ENCODE measurements at regions not wholly inside any gene's neighbourhood (a gene's known extent, or its start where the extent isn't known, plus 50 kb on each side); places are given as distances from the start of the nearest gene placed in this dataset.

DNA sequence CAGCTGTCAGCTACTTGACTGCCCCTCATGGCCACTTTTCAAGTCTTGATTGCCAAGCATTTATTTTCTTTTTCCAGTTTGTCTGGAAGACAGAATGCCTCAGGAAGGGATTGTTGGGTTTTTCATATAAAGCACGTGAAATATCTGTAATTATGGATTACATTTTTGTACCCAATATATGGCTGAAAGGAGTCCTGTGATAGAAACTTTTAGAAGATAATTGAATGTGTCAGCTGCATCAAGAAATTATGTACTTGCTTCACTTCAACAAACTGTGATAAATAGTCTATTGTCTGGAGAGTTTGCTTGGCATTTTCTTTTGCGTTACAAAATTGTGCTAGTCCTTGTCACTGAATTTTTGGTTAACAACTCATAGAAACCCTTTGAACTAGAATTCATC, 247.9 kb upstream of the SLCO3A1 start:
- Histone ChIP-seq H3K9me3 (no peaks in the 10 kb centered on the region), H3F3A (replicated peaks; ENCODE audit: insufficient read depth) (no peaks in the 10 kb centered on the region), H3K4me2 (no peak overlapping the region), H3K9ac (no peak overlapping the region), H3K27me3 (ENCODE audit: insufficient read depth) (no peaks in the 10 kb centered on the region), H3K4me3 (ENCODE audit: low read depth in 2 of 2, low read length in 1 of 2) (no peak overlapping the region), H3K27ac (ENCODE audit: low read depth in 2 of 2, low read length in 1 of 2) (no peak overlapping the region), H3K79me2 (ENCODE audit: insufficient read depth) (no peaks in the 10 kb centered on the region), H2AFZ (ENCODE audit: low read depth) (no peak overlapping the region), H3K36me3 (replicated peaks in 1 of 2; ENCODE audit: control insufficient read depth in 1 of 2, insufficient read depth in 2 of 2, low read length in 1 of 2) (no peaks in the 10 kb centered on the region), H4K20me1 (ENCODE audit: insufficient read depth) (no peaks in the 10 kb centered on the region), H3K9me2 (no peaks in the 10 kb centered on the region), H3K4me1 (ENCODE audit: control insufficient read depth in 1 of 2, insufficient read depth in 2 of 2, low read depth in 1 of 2, low read length in 1 of 2) (no peaks in the 10 kb centered on the region)
- WGBS (ENCODE audit: low lambda C conversion rate), result 36% methylated on average over 2 of the region's 2 CpGs
- no peak for DNase-seq
- TF ChIP-seq RCOR1 (IDR thresholded peaks at IDR 0.05; ENCODE audit: low read length) (no peak), MXI1 (IDR thresholded peaks at IDR 0.05; ENCODE audit: low read depth, low read length) (no peak), MEF2A (IDR thresholded peaks at IDR 0.05; ENCODE audit: borderline replicate concordance, low read depth) (no peak), RFX5 (IDR thresholded peaks at IDR 0.05; ENCODE audit: low read length) (no peak), NRF1 (IDR thresholded peaks at IDR 0.05; ENCODE audit: low read depth, low read length) (no peak), YY1 (IDR thresholded peaks at IDR 0.05; ENCODE audit: low read depth) (no peak), GATA2 (CRISPR knock-in tag; IDR thresholded peaks at IDR 0.05) (no peak)
- ChIA-PET POLR2A (no interaction called here), CTCF (interaction anchor here (0.9 to 1.8 kb wide), 2 partner anchors 13 to 55 kb away, joined by 3 to 4 read pairs; no protein-coding TSS in a partner anchor)

DNA sequence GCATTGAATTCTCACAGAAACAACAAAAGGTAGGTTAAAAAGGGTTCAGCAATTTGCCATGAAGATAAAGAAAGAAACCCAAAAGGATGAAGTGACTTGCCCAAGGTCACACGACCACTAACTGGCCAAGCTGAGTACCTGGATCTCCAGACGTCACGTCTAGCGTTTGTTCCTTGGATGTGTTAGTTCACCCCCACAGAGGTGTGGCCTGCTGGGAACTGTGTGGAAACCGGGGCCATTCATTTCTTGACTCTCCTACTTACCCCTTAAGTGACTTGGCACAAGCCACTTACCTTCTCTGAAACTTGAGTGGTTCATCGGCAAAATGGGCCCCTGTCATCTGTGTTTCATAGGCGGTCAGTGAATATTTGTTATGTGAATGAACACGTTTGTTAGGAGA, 244.3 kb upstream of the SLCO3A1 start:
- no peak overlapping the region for H3K4me2 ChIP-seq
- no peak overlapping the region for H3K9ac ChIP-seq
- CTCF ChIA-PET, result interaction anchor here (0.8 kb wide), 1 partner anchor 97 kb away, joined by 3 read pairs; no protein-coding TSS in a partner anchor
- H3K9me3 ChIP-seq, result no peaks in the 10 kb centered on the region
- no peaks in the 10 kb centered on the region for H3F3A ChIP-seq (replicated peaks; ENCODE audit: insufficient read depth)
- H3K4me1 ChIP-seq (ENCODE audit: control insufficient read depth in 1 of 2, insufficient read depth in 2 of 2, low read depth in 1 of 2, low read length in 1 of 2), result no peaks in the 10 kb centered on the region
- H3K36me3 ChIP-seq (replicated peaks in 1 of 2; ENCODE audit: control insufficient read depth in 1 of 2, insufficient read depth in 2 of 2, low read length in 1 of 2), result no peaks in the 10 kb centered on the region
- POLR2A ChIA-PET, result no interaction called here
- no peaks in the 10 kb centered on the region for H3K27me3 ChIP-seq (ENCODE audit: insufficient read depth)
- no peaks in the 10 kb centered on the region for H4K20me1 ChIP-seq (ENCODE audit: insufficient read depth)
- DNase-seq, result no peak
- no peak for TF ChIP-seq USF1 (IDR thresholded peaks at IDR 0.05; ENCODE audit: borderline replicate concordance, low read depth)
- WGBS (ENCODE audit: low lambda C conversion rate), result 48% methylated on average over 8 of the region's 8 CpGs
- H3K4me3 ChIP-seq (ENCODE audit: low read depth in 2 of 2, low read length in 1 of 2), result no peak overlapping the region
- H3K79me2 ChIP-seq (ENCODE audit: insufficient read depth), result no peaks in the 10 kb centered on the region
- H3K9me2 ChIP-seq, result no peaks in the 10 kb centered on the region
- no peak overlapping the region for H3K27ac ChIP-seq (ENCODE audit: low read depth in 2 of 2, low read length in 1 of 2)
- no peak overlapping the region for H2AFZ ChIP-seq (ENCODE audit: low read depth)

DNA sequence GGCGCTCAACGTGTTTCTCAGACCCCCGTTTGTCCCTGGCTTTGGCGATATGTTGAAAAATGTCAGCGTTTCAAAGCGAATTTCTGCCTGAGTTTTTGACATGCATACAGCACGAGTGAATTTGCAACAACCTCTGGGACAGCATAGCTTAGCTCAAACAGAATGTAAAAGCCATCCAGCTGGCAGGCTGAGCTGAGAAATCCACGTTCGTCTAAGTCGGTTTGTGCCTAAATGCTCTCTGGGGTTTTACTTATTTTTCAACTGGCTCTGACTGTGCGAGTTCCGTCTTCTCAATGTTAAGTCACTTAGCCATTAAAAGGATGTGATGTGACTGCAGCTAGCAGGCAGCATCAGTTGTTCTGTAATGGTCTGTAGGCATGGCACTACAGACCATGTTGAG, 243.5 kb upstream of the SLCO3A1 start:
- Histone ChIP-seq H3K9me2 (no peaks in the 10 kb centered on the region), H3K27ac (ENCODE audit: low read depth in 2 of 2, low read length in 1 of 2) (no peak overlapping the region), H3K9me3 (no peaks in the 10 kb centered on the region), H3K4me1 (ENCODE audit: control insufficient read depth in 1 of 2, insufficient read depth in 2 of 2, low read depth in 1 of 2, low read length in 1 of 2) (no peaks in the 10 kb centered on the region), H3K79me2 (ENCODE audit: insufficient read depth) (no peaks in the 10 kb centered on the region), H4K20me1 (ENCODE audit: insufficient read depth) (no peaks in the 10 kb centered on the region), H2AFZ (ENCODE audit: low read depth) (no peak overlapping the region), H3K9ac (no peak overlapping the region), H3F3A (replicated peaks; ENCODE audit: insufficient read depth) (no peaks in the 10 kb centered on the region), H3K4me3 (ENCODE audit: low read depth in 2 of 2, low read length in 1 of 2) (no peak overlapping the region), H3K36me3 (replicated peaks in 1 of 2; ENCODE audit: control insufficient read depth in 1 of 2, insufficient read depth in 2 of 2, low read length in 1 of 2) (no peaks in the 10 kb centered on the region), H3K4me2 (no peak overlapping the region), H3K27me3 (ENCODE audit: insufficient read depth) (no peaks in the 10 kb centered on the region)
- ChIA-PET CTCF (interaction anchor here (0.8 kb wide), 1 partner anchor 97 kb away, joined by 3 read pairs; no protein-coding TSS in a partner anchor), POLR2A (no interaction called here)
- no peak for TF ChIP-seq TAF1 (IDR thresholded peaks at IDR 0.05; ENCODE audit: borderline replicate concordance, low read depth, low read length)
- TF ChIP-seq, protein P1, sequence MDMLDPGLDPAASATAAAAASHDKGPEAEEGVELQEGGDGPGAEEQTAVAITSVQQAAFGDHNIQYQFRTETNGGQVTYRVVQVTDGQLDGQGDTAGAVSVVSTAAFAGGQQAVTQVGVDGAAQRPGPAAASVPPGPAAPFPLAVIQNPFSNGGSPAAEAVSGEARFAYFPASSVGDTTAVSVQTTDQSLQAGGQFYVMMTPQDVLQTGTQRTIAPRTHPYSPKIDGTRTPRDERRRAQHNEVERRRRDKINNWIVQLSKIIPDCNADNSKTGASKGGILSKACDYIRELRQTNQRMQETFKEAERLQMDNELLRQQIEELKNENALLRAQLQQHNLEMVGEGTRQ (IDR thresholded peaks at IDR 0.05; ENCODE audit: borderline replicate concordance, low read depth, low read length), result no peak
- TF ChIP-seq RFX5 (IDR thresholded peaks at IDR 0.05; ENCODE audit: low read length), result no peak
- no peak for TF ChIP-seq YY1 (IDR thresholded peaks at IDR 0.05; ENCODE audit: low read depth)
- TF ChIP-seq GABPA (IDR thresholded peaks at IDR 0.05; ENCODE audit: low read depth), result no peak
- TF ChIP-seq TCF12 (IDR thresholded peaks at IDR 0.05), result no peak
- TF ChIP-seq, protein P2, sequence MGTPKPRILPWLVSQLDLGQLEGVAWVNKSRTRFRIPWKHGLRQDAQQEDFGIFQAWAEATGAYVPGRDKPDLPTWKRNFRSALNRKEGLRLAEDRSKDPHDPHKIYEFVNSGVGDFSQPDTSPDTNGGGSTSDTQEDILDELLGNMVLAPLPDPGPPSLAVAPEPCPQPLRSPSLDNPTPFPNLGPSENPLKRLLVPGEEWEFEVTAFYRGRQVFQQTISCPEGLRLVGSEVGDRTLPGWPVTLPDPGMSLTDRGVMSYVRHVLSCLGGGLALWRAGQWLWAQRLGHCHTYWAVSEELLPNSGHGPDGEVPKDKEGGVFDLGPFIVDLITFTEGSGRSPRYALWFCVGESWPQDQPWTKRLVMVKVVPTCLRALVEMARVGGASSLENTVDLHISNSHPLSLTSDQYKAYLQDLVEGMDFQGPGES (IDR thresholded peaks at IDR 0.05; ENCODE audit: low read depth, low read length), result no peak
- TF ChIP-seq MEF2A (IDR thresholded peaks at IDR 0.05; ENCODE audit: borderline replicate concordance, low read depth), result no peak
- TF ChIP-seq RCOR1 (IDR thresholded peaks at IDR 0.05; ENCODE audit: low read length), result no peak
- no peak for TF ChIP-seq ELF1 (IDR thresholded peaks at IDR 0.05)
- TF ChIP-seq GATA2 (CRISPR knock-in tag; IDR thresholded peaks at IDR 0.05), result no peak
- no peak for TF ChIP-seq MAX (IDR thresholded peaks at IDR 0.05; ENCODE audit: low read depth)
- no peak for TF ChIP-seq PBX3 (IDR thresholded peaks at IDR 0.05)
- TF ChIP-seq SMC3 (IDR thresholded peaks at IDR 0.05; ENCODE audit: low read depth, low read length), result no peak
- TF ChIP-seq JUND (IDR thresholded peaks at IDR 0.05), result no peak
- no peak for DNase-seq
- WGBS (ENCODE audit: low lambda C conversion rate), result 70% methylated on average over 12 of the region's 12 CpGs
